Activated T-helper 1 cell treated with Interleukin-2 at 50 U/mL for 16 hours (primary cell): ENCODE measurements at regions not wholly inside any gene's neighbourhood (a gene's known extent, or its start where the extent isn't known, plus 50 kb on each side); places are given as distances from the start of the nearest gene placed in this dataset.
"Not testable (repeated sequence)": the region's sequence is repeated elsewhere in the genome, so short reads cannot be mapped to it uniquely, and the experiment has no call there.

Experiments
- DNase-seq: peaks from one replicate; pipeline ENCODE4 v3.0.0-alpha.2; 2020; ENCODE audit warnings: low read depth

DNA sequence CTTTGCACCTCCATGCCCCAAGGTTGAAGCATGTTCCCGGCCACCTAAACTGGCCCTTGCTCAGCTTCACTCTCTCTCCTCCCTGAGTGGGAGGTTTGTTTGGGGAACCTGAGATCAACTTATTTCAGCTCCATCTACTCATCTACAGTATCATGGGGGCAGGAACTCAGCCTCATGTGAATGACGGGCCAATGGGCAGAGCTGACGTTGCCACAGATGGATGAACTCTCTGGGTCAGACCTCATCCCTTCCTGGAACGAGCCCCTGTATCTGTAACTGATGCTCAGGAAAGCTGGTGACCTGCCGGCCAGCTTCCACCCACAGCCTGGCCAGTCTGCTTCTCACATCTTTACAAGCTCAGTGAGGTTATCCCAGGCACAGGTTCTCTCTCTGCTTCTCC is 369.6 kb downstream of the IRX2 start:
- no peak for DNase-seq

- DNase-seq = no peak
Observed at GRCh38 chr5:2381070-2381469, 370.4 kb downstream of the IRX2 start.

GRCh38 chr5:2378976-2379375 is 372.5 kb downstream of the IRX2 start:
- DNase-seq = no peak

GRCh38 chr5:2378108-2378507 is 373.4 kb downstream of the IRX2 start:
- DNase-seq = no peak

DNA sequence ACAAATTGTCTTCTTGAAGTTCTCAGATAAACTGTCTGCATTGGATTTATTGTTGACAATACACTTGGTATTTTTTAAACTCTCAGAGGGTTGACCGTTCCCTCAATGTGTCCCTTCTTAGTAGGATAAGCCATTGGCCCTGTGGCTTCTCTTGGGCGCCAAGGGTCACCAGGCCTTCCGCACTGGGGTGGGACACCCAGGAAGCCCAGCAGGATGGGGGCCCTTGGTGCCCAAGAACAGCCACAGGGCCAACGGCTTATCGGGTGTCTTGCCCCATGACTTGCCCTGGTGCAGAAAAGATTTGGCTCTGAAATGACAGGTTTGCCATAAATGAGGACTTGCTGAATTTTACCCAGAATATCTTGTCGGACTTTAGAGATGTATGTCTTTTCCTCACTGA is 375.0 kb downstream of the IRX2 start:
- no peak for DNase-seq

- DNase-seq = no peak
Observed at GRCh38 chr5:2375757-2376250, 375.7 kb downstream of the IRX2 start.

- no peak for DNase-seq
Observed at GRCh38 chr5:2375291-2375690, 376.2 kb downstream of the IRX2 start.

DNA sequence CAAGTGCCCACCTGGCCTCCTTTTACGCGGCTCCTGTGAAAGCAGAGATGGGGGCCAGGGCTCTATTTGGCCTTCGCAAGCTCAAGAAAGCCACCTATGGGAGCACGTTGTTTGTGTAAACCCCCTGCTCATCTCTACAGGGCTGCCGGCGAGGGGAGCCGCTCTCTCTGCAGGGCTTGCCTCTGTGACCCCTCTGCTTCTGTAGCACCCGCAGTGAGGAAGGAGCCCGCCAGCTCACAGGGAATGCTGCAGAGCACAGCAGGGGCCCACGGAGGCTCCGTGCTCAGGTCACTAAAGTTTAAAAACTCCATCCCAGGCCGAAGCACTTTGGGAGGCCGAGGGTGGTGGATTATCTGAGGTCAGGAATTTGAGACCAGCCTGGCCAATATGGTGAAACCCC is 376.8 kb downstream of the IRX2 start:
- DNase-seq = no peak

- no peak for DNase-seq
Observed at GRCh38 chr5:2373631-2374030, 377.8 kb downstream of the IRX2 start.

DNA sequence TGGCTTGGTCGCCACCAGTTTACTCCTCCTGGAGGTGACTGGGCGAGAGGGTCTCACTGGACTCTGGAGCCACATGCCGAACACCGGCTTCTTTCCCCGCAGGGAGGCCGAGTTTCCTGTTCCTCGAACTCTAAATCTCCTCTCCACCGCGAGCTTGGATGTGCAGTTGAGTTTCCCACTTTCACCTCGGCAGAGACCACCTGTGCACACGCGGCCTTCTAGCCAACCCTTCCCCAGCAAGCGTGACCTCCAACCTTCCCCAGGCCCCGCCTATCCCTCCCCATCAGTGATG is 380.1 kb downstream of the IRX2 start:
- DNase-seq = no peak

DNA sequence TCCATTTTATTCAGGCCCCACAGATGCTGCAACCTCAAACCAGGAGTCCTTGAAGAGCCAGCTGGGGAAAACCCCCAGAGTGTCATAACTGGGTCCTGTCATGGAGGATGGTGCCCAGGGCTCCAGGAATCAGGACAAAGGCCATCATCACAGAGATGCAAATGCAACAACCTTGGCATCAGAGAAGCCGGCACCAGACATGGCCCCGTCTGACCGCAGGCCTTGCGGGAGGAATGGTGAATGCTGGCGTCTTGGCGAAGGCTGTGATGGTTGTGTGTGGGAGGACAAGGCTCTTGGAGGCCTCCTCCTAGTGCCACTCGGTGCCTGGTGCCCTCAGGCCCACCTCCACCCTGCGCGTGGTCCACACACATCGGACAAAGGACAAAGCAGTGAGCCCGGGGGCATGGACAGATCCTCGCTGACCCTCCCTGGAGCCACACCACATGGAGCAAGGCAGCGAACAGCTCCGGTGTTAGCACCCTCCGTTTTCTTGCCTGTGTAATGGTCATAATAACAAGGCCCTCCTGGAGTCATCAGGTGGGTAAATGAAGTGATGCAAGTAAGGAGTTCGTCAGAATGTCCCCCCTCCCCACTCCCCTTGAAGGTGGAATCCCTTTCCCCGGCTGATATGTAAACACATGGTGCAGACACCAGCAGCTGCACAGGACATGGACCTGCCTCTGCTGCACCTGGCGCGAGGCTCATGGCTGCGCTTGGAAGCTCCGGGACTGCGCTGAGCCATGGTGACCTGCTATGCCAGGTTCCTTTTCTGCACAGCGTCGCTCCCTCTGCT is 380.7 kb downstream of the IRX2 start:
- DNase-seq = no peak

GRCh38 chr5:2369178-2369577 is 382.3 kb downstream of the IRX2 start:
- DNase-seq = no peak

DNA sequence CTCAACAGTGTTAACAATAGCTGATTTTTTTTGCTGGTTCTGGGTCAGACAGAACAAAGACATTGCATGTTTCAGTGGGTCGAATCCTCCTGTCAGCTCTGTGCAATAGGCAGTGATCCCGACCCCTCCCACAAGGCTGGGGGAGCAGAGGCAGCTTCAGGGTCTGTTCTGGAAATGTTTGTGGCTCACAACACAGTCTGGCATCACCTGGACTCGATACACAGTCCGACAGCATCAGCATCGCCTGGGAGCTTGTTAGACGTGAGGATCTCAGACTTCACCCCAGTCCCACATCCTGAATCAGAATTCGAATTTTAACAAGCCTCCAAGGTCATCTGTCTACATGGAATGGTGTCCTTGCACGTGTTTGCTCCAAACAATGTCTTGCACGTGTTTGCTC is 384.7 kb downstream of the IRX2 start:
- DNase-seq = no peak

DNA sequence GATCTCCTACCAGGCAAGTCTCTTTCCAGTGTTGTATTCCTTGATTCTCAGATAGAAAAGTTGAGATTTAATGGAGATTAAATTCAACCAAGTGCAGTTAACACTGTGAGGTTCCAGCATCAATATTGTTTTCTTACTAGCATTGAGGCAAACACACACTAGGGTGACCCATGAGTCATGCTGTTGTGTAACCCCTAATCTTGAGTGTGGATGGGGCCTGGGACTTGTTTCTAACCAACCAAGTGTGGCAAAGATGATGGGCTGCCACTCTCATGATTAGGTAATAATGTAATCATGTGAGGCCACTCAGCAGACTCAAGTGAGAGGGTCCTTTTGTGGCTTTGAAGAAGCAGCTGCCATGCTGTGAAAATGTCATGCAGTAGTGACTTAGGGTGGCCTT is 394.2 kb downstream of the IRX2 start:
- no peak for DNase-seq

DNA sequence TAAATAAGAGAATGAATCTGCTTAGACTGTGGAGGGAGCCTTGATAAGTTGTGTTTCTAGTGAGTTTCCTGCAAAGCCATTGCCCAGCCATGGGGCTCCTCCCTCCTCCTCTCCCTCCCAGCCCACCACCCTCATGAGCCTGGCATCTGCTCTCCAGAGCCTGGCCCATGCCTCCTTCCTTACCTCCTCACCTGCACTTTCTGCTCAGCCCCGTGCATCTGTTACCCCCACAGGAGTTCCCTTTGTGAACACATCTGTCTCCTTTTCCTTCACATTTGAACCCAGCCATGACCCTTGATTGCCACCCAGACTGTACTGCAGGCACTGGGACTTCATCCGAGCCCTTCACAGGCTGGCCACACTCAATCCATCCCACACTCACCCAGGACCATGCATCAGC is 395.6 kb downstream of the IRX2 start:
- DNase-seq = no peak

DNA sequence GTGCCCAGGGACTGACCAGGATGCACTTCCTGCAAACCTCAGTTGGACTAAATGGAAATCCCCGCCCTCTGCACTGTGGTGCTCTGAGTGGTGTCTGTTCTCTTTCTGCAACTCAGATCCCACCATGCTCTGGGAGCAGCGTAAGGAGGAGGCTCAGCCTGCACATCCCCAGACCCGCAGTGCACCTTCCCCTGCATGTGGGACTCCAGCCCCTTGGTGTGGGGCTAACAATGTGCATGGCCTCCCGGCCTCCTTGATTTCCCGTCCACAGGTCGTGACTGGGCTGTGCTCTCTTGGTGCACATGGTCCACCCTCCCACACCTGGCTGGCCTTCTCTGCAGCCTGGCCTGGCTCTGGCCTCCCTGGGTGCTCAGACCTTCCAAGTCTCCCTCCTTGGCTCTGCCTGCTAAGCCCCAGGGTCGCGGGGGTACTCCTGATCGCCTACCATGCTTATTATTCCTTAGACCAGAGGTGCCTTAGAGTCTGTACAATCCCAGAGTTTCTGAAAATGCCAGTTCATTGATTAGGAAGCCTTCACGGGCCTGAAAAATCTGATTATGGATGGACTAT is 397.5 kb downstream of the IRX2 start:
- no peak for DNase-seq

- DNase-seq = no peak
Observed at GRCh38 chr5:2353211-2353610, 398.3 kb downstream of the IRX2 start.

DNA sequence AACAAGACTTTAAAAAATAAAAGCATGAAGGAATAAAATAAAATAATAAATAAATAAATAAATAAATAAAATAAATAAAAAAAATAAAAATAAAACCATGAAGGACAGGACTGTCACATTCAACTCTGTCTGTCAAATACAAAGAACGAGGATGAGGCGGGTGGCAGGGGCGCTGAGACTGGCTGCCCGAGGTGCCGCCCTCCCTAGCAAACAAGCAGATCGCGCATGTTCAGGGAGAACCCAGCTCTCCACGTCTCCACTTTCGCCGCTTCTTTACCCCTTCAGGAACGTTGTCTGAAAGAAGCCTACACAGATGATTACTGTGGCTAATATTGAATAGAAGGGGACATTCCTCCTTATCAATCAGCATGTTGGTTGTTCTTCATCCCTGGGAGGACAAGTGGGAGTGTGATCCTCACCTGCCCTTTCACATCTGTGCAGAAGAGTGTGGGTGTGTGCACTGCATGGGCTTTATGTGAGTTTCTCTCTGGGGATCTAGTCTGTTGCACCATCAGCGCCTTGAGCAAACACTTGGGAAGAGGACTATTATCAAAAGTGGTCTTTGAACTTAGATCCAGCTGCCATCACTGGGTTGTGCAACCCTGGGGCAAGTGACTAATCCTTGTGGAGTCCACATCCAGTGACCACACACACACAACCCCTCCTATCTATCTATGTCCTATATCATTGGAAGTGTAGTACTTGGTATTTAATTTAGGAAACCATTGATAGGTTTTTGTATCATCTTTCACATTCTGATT is 399.2 kb downstream of the IRX2 start:
- no peak for DNase-seq

DNA sequence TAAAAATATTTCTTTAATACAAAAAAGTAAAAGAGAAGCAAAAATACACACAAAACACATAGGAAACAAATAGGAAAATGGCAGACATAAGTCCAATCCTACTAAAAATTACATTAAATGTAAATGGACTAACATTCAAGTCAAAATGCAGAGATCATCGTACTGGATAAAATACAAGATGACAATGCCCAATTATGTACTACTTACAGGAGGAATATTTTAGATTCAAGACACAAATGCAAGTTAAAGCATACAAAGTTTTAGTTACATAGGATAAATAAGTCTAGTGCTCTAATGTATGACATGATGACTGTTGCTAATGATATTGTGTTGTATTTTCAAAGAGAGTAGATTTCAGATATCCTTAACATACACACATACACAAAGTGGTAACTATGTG is 401.7 kb downstream of the IRX2 start:
- not testable (repeated sequence) for DNase-seq

DNA sequence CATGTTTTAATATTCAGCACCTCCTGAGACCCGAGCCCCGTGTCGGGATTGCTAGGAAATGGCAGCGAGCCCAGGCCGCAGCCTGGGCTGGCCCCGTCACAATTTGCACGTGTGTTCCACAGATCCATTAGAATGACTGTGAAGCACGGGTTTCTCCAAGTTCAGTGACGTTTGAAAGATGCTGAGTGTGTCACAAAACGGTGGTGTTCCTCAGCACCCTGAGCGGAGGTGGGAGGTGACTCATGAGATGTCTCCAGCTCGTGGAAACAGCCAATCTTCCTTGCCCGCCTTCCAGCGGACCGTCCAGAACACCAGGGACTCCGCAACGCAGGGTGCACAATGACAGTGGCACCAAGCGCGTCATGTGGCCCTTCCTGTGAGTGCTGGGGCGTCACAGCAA is 412.8 kb downstream of the IRX2 start:
- no peak for DNase-seq

GRCh38 chr5:2335733-2336515 is 415.6 kb downstream of the IRX2 start:
- no peak for DNase-seq

DNA sequence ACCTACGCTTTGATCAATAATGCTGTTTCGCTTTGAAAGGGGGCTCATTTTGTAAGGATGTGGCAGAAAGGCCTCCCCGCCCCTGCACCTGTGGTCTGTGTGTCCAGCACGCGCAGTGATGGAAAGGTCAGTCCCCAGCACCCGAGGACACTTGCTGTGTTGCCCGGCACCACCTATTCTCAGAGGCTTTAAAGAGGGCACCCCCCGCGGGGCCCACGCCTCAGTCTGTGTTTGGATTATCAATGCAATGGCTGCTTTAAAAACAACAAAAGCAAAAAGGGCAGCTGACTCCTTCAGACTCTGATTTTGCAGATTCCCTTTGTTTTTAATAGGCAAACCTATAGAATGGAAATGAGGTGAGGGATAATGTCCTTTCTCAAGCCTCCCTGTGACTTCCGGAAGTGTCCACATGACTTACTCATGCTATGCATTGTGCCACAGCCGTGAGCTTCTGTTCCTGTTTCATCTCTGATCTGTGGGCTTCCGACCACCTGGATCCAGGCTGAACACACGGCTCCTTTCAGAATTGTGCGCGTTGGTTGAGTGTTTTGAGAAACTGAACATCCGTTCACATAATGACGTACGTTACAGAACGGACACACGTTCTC is 416.2 kb downstream of the IRX2 start:
- DNase-seq = no peak
